HL-60 (cell line): ENCODE measurements at regions not wholly inside any gene's neighbourhood (a gene's known extent, or its start where the extent isn't known, plus 50 kb on each side); places are given as distances from the start of the nearest gene placed in this dataset.

Experiments used
- DNase-seq, 2 experiments: peaks; one replicate each; pipeline ENCODE4 v3.0.0-alpha.2; 2010 to 2020; ENCODE audit warnings: low read depth in 1 of 2, low spot score in 1 of 2
- H3K27ac ChIP-seq: fragments of 250-450 bp; sonication (Bioruptor Pico); replicated peaks from 2 replicates; pipeline ENCODE4 v1.5.1; 2020; ENCODE audit warnings: mild to moderate bottlenecking, moderate library complexity
- H3K27me3 ChIP-seq: fragments of 250-450 bp; sonication (Bioruptor Pico); 2 replicates; pipeline ENCODE4 v1.5.1; 2021; ENCODE audit warnings: mild to moderate bottlenecking, moderate library complexity; ENCODE audit not compliant: insufficient read depth, poor library complexity, severe bottlenecking
- H3K4me3 ChIP-seq: replicated peaks from 2 replicates; pipeline ENCODE4 v1.5.1; 2011; ENCODE audit warnings: mild to moderate bottlenecking, control low read depth, low read length; ENCODE audit not compliant: insufficient read depth
- CTCF ChIP-seq: IDR thresholded peaks from one replicate; pipeline ENCODE4 v1.5.1; 2011; ENCODE audit warnings: low read length, control low read depth, inconsistent platforms; ENCODE audit not compliant: insufficient read depth
- GABPA ChIP-seq: IDR thresholded peaks from 2 replicates; pipeline ENCODE4 v1.6.1; 2012; ENCODE audit warnings: low read depth
- POLR2AphosphoS5 ChIP-seq: IDR thresholded peaks from 2 replicates; pipeline ENCODE4 v1.6.1; 2012; ENCODE audit warnings: low read depth
- REST ChIP-seq: IDR thresholded peaks from 2 replicates; pipeline ENCODE4 v1.6.1; 2012; ENCODE audit warnings: low read depth; ENCODE audit not compliant: insufficient replicate concordance
- SPI1 ChIP-seq: IDR thresholded peaks from 2 replicates; pipeline ENCODE4 v1.6.1; 2012; ENCODE audit warnings: low read depth, mild to moderate bottlenecking, borderline replicate concordance

- no peaks in the 10 kb centered on the region for H3K27me3 ChIP-seq
- H3K27ac ChIP-seq: no peak overlapping the region
- no peak overlapping the region for H3K4me3 ChIP-seq
- DNase-seq: no peak
- TF ChIP-seq GABPA (no peak), REST (no peak), POLR2AphosphoS5 (no peak), SPI1 (no peak)
Measured at GRCh38 chr16:80041410-80041809, 440.9 kb upstream of the MAF start.

DNA sequence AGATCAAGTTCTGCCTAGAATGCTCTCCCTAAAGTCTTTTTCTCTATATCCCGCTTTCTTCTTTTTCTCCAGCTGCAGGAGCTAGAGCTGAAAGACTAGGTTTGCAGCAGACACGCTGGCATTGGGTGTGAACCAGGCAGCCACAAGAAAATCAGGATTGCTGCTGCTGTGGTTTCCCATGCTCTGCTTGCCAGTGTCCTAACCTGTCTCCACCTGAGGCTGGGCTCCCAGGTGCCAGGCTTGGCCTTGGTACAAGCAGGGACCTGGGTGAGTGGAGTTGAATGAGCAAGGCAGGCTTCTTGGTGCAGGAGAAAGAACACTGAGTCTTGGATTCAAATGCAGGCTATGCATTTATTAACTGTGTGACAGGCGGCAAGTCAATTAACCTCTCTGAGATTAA lies 440.3 kb upstream of the MAF start:
- no peaks in the 10 kb centered on the region for H3K27me3 ChIP-seq
- no peak for DNase-seq
- no peak overlapping the region for H3K27ac ChIP-seq
- no peak overlapping the region for H3K4me3 ChIP-seq
- TF ChIP-seq CTCF: no peak

- TF ChIP-seq REST: no peak
- TF ChIP-seq POLR2AphosphoS5: no peak
- no peak for TF ChIP-seq GABPA
- TF ChIP-seq SPI1: no peak
- TF ChIP-seq CTCF: no peak
- no peak overlapping the region for H3K4me3 ChIP-seq
- H3K27me3 ChIP-seq: no peaks in the 10 kb centered on the region
- no peak overlapping the region for H3K27ac ChIP-seq
- no peak for DNase-seq
Measured at GRCh38 chr16:80040413-80040812, 439.9 kb upstream of the MAF start.

GRCh38 chr16:80039777-80040176 lies 439.2 kb upstream of the MAF start:
- TF ChIP-seq SPI1 (no peak), CTCF (no peak), REST (no peak), POLR2AphosphoS5 (no peak), GABPA (no peak)
- no peaks in the 10 kb centered on the region for H3K27me3 ChIP-seq
- no peak for DNase-seq
- H3K4me3 ChIP-seq: no peak overlapping the region
- H3K27ac ChIP-seq: no peak overlapping the region
